Stimulated activated CD4-positive, alpha-beta T cell treated with anti-CD3 and anti-CD28 coated beads, Interleukin-15, amount 100 ng/mL, for 1 hour (primary cell): ENCODE measurements at regions not wholly inside any gene's neighbourhood (a gene's known extent, or its start where the extent isn't known, plus 50 kb on each side); places are given as distances from the start of the nearest gene placed in this dataset.
"Not testable (repeated sequence)": the region's sequence is repeated elsewhere in the genome, so short reads cannot be mapped to it uniquely, and the experiment has no call there.

Experiments
- DNase-seq, 2 donors: peaks; one replicate each; pipeline ENCODE4 v3.0.0-alpha.2; 2020; ENCODE audit warnings: low read depth in 1 of 2, low spot score in 1 of 2

- DNase-seq: no peak
Observed at GRCh38 chr3:26061947-26062346, 272.1 kb downstream of the OXSM start.

GRCh38 chr3:26064297-26064696 is 274.4 kb downstream of the OXSM start:
- DNase-seq: no peak

- no peak for DNase-seq
Observed at GRCh38 chr3:26068890-26069289, 279.0 kb downstream of the OXSM start.

GRCh38 chr3:26070854-26071253 is 281.0 kb downstream of the OXSM start:
- no peak for DNase-seq

GRCh38 chr3:26074080-26074479 is 284.2 kb downstream of the OXSM start:
- no peak for DNase-seq

- DNase-seq: no peak
Observed at GRCh38 chr3:26078539-26078938, 288.6 kb downstream of the OXSM start.

GRCh38 chr3:26081166-26081565 is 291.3 kb downstream of the OXSM start:
- no peak for DNase-seq

GRCh38 chr3:26081806-26082205 is 291.9 kb downstream of the OXSM start:
- no peak for DNase-seq

GRCh38 chr3:26082911-26083310 is 293.0 kb downstream of the OXSM start:
- no peak for DNase-seq

- DNase-seq: no peak
Observed at GRCh38 chr3:26084629-26085028, 294.7 kb downstream of the OXSM start.

- no peak for DNase-seq
Observed at GRCh38 chr3:26087751-26088150, 297.9 kb downstream of the OXSM start.

- no peak for DNase-seq
Observed at GRCh38 chr3:26089249-26089648, 299.4 kb downstream of the OXSM start.

GRCh38 chr3:26090589-26090988 is 300.7 kb downstream of the OXSM start:
- no peak for DNase-seq

- DNase-seq: no peak
Observed at GRCh38 chr3:26091096-26091495, 301.2 kb downstream of the OXSM start.

- DNase-seq: no peak
Observed at GRCh38 chr3:26091626-26092025, 301.7 kb downstream of the OXSM start.

GRCh38 chr3:26097111-26097510 is 307.2 kb downstream of the OXSM start:
- DNase-seq: not testable (repeated sequence)

- no peak for DNase-seq
Observed at GRCh38 chr3:26099692-26100091, 309.8 kb downstream of the OXSM start.

GRCh38 chr3:26100176-26100575 is 310.3 kb downstream of the OXSM start:
- no peak for DNase-seq

GRCh38 chr3:26102376-26102775 is 312.5 kb downstream of the OXSM start:
- no peak for DNase-seq

GRCh38 chr3:26104851-26105251 is 315.0 kb downstream of the OXSM start:
- no peak for DNase-seq

GRCh38 chr3:26105261-26105660 is 315.4 kb downstream of the OXSM start:
- no peak for DNase-seq

- no peak for DNase-seq
Observed at GRCh38 chr3:26106228-26106627, 316.3 kb downstream of the OXSM start.

- DNase-seq: no peak
Observed at GRCh38 chr3:26108846-26109489, 319.1 kb downstream of the OXSM start.

- DNase-seq: no peak
Observed at GRCh38 chr3:26114851-26115250, 325.0 kb downstream of the OXSM start.
